Prostate gland (tissue), 1 donor: ENCODE measurements at regions not wholly inside any gene's neighbourhood (a gene's known extent, or its start where the extent isn't known, plus 50 kb on each side); places are given as distances from the start of the nearest gene placed in this dataset.

Source experiments
- POLR2A ChIP-seq: fragments of 450-650 bp; IDR thresholded peaks from one replicate; pipeline ENCODE4 v1.6.1; 2016; ENCODE audit warnings: antibody characterized with exemption, mild to moderate bottlenecking
- POLR2AphosphoS5 ChIP-seq: sonication (generic); formaldehyde crosslinking; IDR thresholded peaks from one replicate; pipeline ENCODE4 v1.6.1; 2017; ENCODE audit warnings: antibody characterized with exemption

GRCh38 chr2:67329951-67330350 is 67.2 kb upstream of the ETAA1 start:
- TF ChIP-seq POLR2A = no peak
- no peak for TF ChIP-seq POLR2AphosphoS5
